ENCODE measurements at regions not wholly inside any gene's neighbourhood (a gene's known extent, or its start where the extent isn't known, plus 50 kb on each side); places are given as distances from the start of the nearest gene placed in this dataset.

DNA sequence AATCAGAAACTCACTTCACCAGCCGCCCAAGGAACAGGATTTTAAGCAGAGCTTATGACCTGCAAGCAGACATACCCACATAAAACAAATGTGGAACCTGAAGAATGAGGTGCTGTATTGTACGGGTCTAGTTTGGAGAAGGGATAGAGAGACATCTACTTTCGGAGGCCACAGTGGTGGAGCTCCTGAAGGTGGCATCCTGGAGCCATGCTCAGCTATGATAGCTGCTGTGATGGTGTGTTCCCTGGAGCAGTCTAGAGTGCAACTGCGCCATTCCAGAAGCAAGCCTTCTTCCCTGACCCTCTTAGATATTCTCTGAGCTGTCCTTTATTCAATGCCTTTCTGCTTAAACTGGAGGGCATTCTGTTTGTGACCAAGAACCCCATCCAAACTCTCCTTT, 402.6 kb downstream of the FUT8 start:
- no peak for ATAC-seq (ENCODE audit: low read depth)
- H3K9me1 ChIP-seq (ENCODE audit: insufficient read depth, low read length): peaks cover 12% of the 10 kb centered on the region

More for the DNA sequence above, 402.6 kb downstream of the FUT8 start:
- H3K4me3 ChIP-seq (ENCODE audit: insufficient read depth, low read depth, low read length): no peak overlapping the region
- intact Hi-C loops (cut with micrococcal nuclease): no loop called here
- H3K9ac ChIP-seq (ENCODE audit: low read depth, low read length): no peak overlapping the region
- no peak overlapping the region for H4K5ac ChIP-seq (ENCODE audit: low read depth, low read length)
- H3K4me1 ChIP-seq (ENCODE audit: control insufficient read depth, insufficient read depth, low read length): no peaks in the 10 kb centered on the region
- POLR2A ChIA-PET (ENCODE audit: unreplicated experiment): no interaction called here
- no peak overlapping the region for H3K56ac ChIP-seq (ENCODE audit: extremely low read depth, insufficient read depth, low read length)
- no peak overlapping the region for H3K4ac ChIP-seq (ENCODE audit: low read depth, low read length)
- no peak overlapping the region for H3K27ac ChIP-seq (ENCODE audit: insufficient read depth, low read length)
- H2AK9ac ChIP-seq (replicated peaks; ENCODE audit: low read depth, low read length, poor library complexity): no peak overlapping the region
- H2BK120ac ChIP-seq (ENCODE audit: low read depth, low read length): no peak overlapping the region
- no TSS peak for BruUV-seq (replicated peaks)
- TF ChIP-seq RCOR1 (IDR thresholded peaks at IDR 0.05; ENCODE audit: insufficient replicate concordance, low read length) (no peak), MXI1 (IDR thresholded peaks at IDR 0.05; ENCODE audit: borderline replicate concordance, low read depth, low read length) (no peak), CHD1 (IDR thresholded peaks at IDR 0.05; ENCODE audit: low read depth, low read length) (no peak), POLR2A (IDR thresholded peaks at IDR 0.05; ENCODE audit: low read depth, low read length) (no peak), NFE2L2 (IDR thresholded peaks at IDR 0.05; ENCODE audit: low read depth, low read length) (no peak), CEBPB (IDR thresholded peaks at IDR 0.05; ENCODE audit: low read depth, low read length) (no peak), RFX5 (IDR thresholded peaks at IDR 0.05; ENCODE audit: low read depth, low read length) (no peak), BHLHE40 (IDR thresholded peaks at IDR 0.05; ENCODE audit: low read depth, low read length) (no peak), FOS (IDR thresholded peaks at IDR 0.05; ENCODE audit: low read depth, low read length) (no peak)
- TF ChIP-seq, protein P1, sequence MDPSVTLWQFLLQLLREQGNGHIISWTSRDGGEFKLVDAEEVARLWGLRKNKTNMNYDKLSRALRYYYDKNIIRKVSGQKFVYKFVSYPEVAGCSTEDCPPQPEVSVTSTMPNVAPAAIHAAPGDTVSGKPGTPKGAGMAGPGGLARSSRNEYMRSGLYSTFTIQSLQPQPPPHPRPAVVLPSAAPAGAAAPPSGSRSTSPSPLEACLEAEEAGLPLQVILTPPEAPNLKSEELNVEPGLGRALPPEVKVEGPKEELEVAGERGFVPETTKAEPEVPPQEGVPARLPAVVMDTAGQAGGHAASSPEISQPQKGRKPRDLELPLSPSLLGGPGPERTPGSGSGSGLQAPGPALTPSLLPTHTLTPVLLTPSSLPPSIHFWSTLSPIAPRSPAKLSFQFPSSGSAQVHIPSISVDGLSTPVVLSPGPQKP (IDR thresholded peaks at IDR 0.05; ENCODE audit: borderline replicate concordance, low read depth, low read length): no peak
- TF ChIP-seq, protein P2, sequence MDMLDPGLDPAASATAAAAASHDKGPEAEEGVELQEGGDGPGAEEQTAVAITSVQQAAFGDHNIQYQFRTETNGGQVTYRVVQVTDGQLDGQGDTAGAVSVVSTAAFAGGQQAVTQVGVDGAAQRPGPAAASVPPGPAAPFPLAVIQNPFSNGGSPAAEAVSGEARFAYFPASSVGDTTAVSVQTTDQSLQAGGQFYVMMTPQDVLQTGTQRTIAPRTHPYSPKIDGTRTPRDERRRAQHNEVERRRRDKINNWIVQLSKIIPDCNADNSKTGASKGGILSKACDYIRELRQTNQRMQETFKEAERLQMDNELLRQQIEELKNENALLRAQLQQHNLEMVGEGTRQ (IDR thresholded peaks at IDR 0.05; ENCODE audit: low read depth, low read length): no peak
- H4K91ac ChIP-seq (ENCODE audit: insufficient read depth, low read depth, low read length): no peak overlapping the region
- no peak overlapping the region for H2BK15ac ChIP-seq (ENCODE audit: low read depth, low read length)
- WGBS, 2 experiments (ENCODE audit: extremely low coverage in 2 of 2, insufficient read length in 1 of 2): no CpG with 5 or more reads among the region's 4 CpGs
- no peaks in the 10 kb centered on the region for H3K36me3 ChIP-seq (ENCODE audit: control insufficient read depth, insufficient read depth, low read length)
- no peaks in the 10 kb centered on the region for H4K20me1 ChIP-seq (ENCODE audit: insufficient read depth, low read length)
- no peaks in the 10 kb centered on the region for H3K79me1 ChIP-seq (ENCODE audit: low read depth in 1 of 2, low read length in 2 of 2)
- H3K14ac ChIP-seq (replicated peaks; ENCODE audit: low read depth, low read length): no peak overlapping the region
- H3K18ac ChIP-seq (ENCODE audit: low read depth, low read length): no peak overlapping the region
- H2BK5ac ChIP-seq (ENCODE audit: low read depth, low read length, poor library complexity, severe bottlenecking): no peak overlapping the region
- dilution Hi-C loops (cut with HindIII; ENCODE audit: low sequenced_read_pairs, unreplicated experiment): no loop called here
- in situ Hi-C loops (cut with MboI; ENCODE audit: low sequenced_read_pairs): no loop called here
- no peak for DNase-seq
- H3K27me3 ChIP-seq (ENCODE audit: control insufficient read depth, insufficient read depth, low read length): peaks cover 3% of the 10 kb centered on the region; the same call in 1 of the 2 replicates
- H2AFZ ChIP-seq (replicated peaks; ENCODE audit: low read length, poor library complexity): no peak overlapping the region
- CTCF ChIA-PET: interaction anchor here (0.6 kb wide), 1 partner anchor 9 kb away, joined by 3 read pairs; no protein-coding TSS in a partner anchor
- H3K9me3 ChIP-seq (ENCODE audit: control insufficient read depth, insufficient read depth, low read length): no peaks in the 10 kb centered on the region
- H3K23ac ChIP-seq (ENCODE audit: low read depth, low read length): no peak overlapping the region
- H2AK5ac ChIP-seq (ENCODE audit: low read depth, low read length): no peak overlapping the region
- no peak overlapping the region for H4K8ac ChIP-seq (ENCODE audit: low read depth in 2 of 2, low read length in 2 of 2)
- no peak overlapping the region for H3K4me2 ChIP-seq (ENCODE audit: low read depth, low read length)
- H2BK20ac ChIP-seq (ENCODE audit: low read depth, low read length): no peak overlapping the region
